Astrocyte of the spinal cord (primary cell): ENCODE measurements at regions not wholly inside any gene's neighbourhood (a gene's known extent, or its start where the extent isn't known, plus 50 kb on each side); places are given as distances from the start of the nearest gene placed in this dataset.

ENCODE experiments used
- DNase-seq: peaks from one replicate; pipeline ENCODE4 v3.0.0; 2011; ENCODE audit warnings: low read depth, low spot score
- H3K4me3 ChIP-seq: 2 replicates; pipeline ENCODE4 v1.5.1; 2011; ENCODE audit warnings: low read depth, mild to moderate bottlenecking, low read length, moderate library complexity
- CTCF ChIP-seq: IDR thresholded peaks from 2 replicates; pipeline ENCODE4 v1.5.1; 2012; ENCODE audit warnings: low read depth, mild to moderate bottlenecking, low read length, inconsistent platforms
- in situ Hi-C: cut with HindIII; loops from 2 replicates; pipeline ENCODE4 v1.10.0; 2017; ENCODE audit warnings: low sequenced_read_pairs

DNA sequence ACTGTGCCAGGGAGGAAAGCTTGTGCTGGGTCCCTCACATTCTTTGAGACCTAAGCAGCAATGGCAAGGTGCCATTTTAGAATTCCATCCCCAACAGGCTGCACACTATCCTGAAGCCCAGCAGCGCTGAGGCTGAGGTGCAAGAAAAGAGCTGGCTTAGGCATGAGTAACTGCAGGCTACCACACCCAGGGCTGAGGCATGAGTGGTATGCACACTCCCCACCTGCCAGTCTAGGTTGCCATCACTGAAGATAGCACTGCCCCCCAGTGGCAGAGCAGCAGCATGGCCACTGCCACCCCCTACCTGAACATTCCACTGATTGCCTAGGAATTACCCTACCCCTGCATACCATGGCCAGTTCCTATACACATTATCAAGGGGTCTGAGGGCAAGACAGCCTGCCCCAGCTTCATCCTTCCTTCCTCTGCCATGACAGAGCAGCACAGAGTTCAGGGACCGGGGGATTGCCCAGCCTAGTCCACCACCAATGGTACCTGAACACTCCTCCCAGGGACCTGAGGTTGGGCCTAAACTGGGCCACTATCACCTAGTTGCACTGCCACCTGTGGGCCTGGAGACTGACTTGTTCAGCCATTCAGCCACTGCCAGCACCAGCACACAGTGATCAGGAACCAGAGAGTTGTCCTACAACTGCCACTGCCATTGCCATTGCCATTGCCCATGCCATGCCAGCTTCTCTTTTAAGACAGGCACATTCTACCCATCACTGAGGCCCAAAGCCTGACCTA is 129.8 kb downstream of the SATB1 start:
- in situ Hi-C loops: no loop called here
- DNase-seq: peak; percentile 81
- peak; percentile 77 for TF ChIP-seq CTCF
- H3K4me3 ChIP-seq: no peak overlapping the region

DNA sequence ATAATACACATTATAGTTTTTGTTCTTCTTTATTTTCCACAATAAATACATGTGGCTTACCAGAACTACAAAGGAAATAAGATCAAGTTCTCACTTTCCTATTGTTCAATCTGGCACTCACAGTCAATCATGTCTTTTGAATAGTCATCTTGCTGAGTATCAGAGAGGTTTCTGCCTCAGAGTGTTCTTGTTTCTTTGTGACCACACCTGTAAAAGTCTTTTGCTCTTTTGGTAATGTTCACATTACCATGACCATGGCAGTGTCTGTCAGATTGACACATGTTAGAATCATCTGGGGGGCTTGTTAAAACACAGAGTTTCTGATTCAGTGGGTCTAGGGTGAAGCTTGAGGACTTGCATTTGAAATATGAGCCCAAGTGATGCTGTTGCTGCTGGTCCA is 135.0 kb downstream of the SATB1 start:
- no peak overlapping the region for H3K4me3 ChIP-seq
- in situ Hi-C loops: no loop called here
- no peak for TF ChIP-seq CTCF
- no peak for DNase-seq

DNA sequence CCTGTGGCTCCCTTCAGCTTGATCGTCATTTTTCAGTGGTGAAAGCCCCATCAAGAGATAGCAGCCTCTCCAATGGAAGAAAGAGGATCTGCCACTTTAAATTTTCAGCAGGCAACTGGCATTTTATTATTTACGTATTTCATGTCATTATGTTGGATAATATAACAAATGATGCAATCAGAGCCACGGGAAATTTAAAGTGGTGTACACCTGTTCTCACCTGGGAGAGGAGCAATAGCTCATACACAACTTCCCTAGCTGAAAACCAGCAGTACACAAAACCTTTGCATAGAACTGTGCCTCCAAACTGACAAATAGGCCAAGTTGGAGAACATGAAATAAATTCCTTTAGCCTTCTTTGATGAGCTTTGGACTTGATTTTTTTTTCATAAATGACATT is 136.9 kb downstream of the SATB1 start:
- in situ Hi-C loops: no loop called here
- no peak for TF ChIP-seq CTCF
- DNase-seq: no peak
- no peak overlapping the region for H3K4me3 ChIP-seq

- DNase-seq: no peak
- no peak overlapping the region for H3K4me3 ChIP-seq
- in situ Hi-C loops: no loop called here
- TF ChIP-seq CTCF: no peak
Measured at GRCh38 chr3:18284716-18285115, 140.4 kb downstream of the SATB1 start.

DNA sequence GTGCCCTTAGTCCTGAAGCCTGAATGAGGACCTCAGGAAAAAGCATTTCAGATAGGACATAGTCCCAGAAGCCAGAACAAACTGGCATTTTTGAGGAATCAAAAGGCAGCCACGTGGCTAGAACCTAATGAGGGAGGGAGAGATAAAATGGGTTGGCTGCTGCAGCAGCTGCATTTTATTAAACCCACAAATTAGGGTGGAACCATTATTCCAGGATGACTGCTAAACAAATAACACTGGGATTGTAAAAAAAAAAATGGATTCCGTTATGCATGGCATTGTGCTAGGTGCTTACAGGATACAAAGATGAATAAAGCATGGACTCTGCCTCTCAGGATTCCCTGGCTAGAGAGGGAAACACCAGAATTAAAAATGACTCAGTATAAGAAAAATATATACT is 141.5 kb downstream of the SATB1 start:
- H3K4me3 ChIP-seq: no peak overlapping the region
- no peak for TF ChIP-seq CTCF
- in situ Hi-C loops: no loop called here
- DNase-seq: no peak

DNA sequence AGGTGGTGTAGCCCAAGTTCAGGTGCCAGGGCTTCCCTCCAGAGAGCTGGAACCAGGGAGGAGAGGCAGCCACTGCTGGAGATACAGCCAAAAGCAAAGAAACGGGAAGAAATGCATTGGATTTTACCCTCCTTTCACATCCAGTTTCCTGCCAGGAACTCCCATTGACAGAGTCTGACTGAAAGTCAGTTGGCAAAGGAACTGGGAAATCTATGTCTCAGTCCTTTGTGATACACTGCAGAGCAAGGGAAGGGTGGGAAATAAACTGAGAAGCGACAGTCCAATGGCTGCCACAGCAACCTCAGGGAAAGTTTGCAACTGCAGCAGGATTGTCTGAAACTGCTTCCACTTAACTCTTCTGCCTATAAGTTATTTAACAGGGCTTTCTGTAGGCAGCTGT is 142.6 kb downstream of the SATB1 start:
- no peak overlapping the region for H3K4me3 ChIP-seq
- DNase-seq: no peak
- in situ Hi-C loops: no loop called here
- no peak for TF ChIP-seq CTCF

DNA sequence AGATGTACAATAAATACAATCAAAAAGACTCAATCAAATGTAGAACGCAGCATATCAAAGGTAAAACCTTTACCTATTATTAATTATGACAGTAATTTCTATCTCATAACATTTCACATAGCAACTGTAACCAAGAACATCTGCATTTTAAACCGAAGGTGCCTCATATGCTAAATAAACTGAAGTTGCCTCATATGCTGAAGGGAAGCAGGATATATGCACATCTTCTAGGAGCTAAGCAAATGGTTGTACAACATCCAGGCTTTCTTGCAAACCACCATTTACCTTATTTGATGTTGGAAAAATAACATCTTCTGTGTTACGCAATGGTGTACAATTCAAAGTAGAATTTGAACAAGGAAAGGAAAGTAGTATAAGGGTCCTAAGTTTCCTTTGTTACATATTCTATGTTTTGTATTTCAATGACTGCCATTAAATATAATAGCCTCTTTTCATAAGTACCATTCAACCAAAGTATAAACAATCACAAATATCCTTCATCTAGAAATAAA is 145.9 kb downstream of the SATB1 start:
- TF ChIP-seq CTCF: no peak
- in situ Hi-C loops: no loop called here
- no peak overlapping the region for H3K4me3 ChIP-seq
- no peak for DNase-seq
